HEK293T (cell line): ENCODE measurements at regions not wholly inside any gene's neighbourhood (a gene's known extent, or its start where the extent isn't known, plus 50 kb on each side); places are given as distances from the start of the nearest gene placed in this dataset.

Experiments used
- CTCF ChIA-PET: fragments of 350-600 bp; formaldehyde crosslinking; extraction: SDS; loops from one replicate; lab custom pipeline; 2021; ENCODE audit warnings: antibody characterized with exemption, inconsistent platforms; lab: Yijun Ruan, JAX
- POLR2A ChIA-PET: fragments of 350-600 bp; formaldehyde crosslinking; extraction: SDS; loops from one replicate; lab custom pipeline; 2020; ENCODE audit warnings: antibody characterized with exemption, inconsistent platforms; lab: Yijun Ruan, JAX
- DNase-seq: peaks from one replicate; pipeline ENCODE4 v3.0.0; 2012; ENCODE audit warnings: mixed read lengths; ENCODE audit errors: extremely low spot score
- ARNT ChIP-seq: fragments of 450-650 bp; IDR thresholded peaks from 2 replicates; pipeline ENCODE4 v1.6.1; 2017; ENCODE audit warnings: mild to moderate bottlenecking
- BHLHE40 ChIP-seq: fragments of 450-650 bp; IDR thresholded peaks from 2 replicates; pipeline ENCODE4 v1.6.1; 2016; ENCODE audit warnings: mild to moderate bottlenecking, moderate library complexity, borderline replicate concordance
- CTBP1 ChIP-seq: fragments of 450-650 bp; IDR thresholded peaks from 2 replicates; pipeline ENCODE4 v1.6.1; 2016; ENCODE audit warnings: borderline replicate concordance
- ELF4 ChIP-seq: fragments of 450-650 bp; IDR thresholded peaks from 2 replicates; pipeline ENCODE4 v1.6.1; 2017; ENCODE audit warnings: antibody characterized with exemption
- FOXA1 ChIP-seq: fragments of 450-650 bp; IDR thresholded peaks from 2 replicates; pipeline ENCODE4 v1.6.1; 2016; ENCODE audit warnings: mild to moderate bottlenecking
- FOXK2 ChIP-seq: fragments of 450-650 bp; IDR thresholded peaks from 2 replicates; pipeline ENCODE4 v1.6.1; 2016; ENCODE audit warnings: mild to moderate bottlenecking
- FOXM1 ChIP-seq: fragments of 450-650 bp; IDR thresholded peaks from 2 replicates; pipeline ENCODE4 v1.6.1; 2017; ENCODE audit warnings: mild to moderate bottlenecking, borderline replicate concordance
- HDGF ChIP-seq: fragments of 450-650 bp; IDR thresholded peaks from 2 replicates; pipeline ENCODE4 v1.6.1; 2017; ENCODE audit warnings: antibody characterized with exemption, borderline replicate concordance
- L3MBTL2 ChIP-seq: fragments of 450-650 bp; conservative IDR thresholded peaks from 2 replicates; pipeline ENCODE4 v1.6.1; 2016; ENCODE audit warnings: mild to moderate bottlenecking
- LEF1 ChIP-seq: fragments of 450-650 bp; IDR thresholded peaks from 2 replicates; pipeline ENCODE4 v1.6.1; 2017; ENCODE audit warnings: mild to moderate bottlenecking, borderline replicate concordance
- NFRKB ChIP-seq: fragments of 450-650 bp; IDR thresholded peaks from 2 replicates; pipeline ENCODE4 v1.6.1; 2016; ENCODE audit warnings: mild to moderate bottlenecking, moderate library complexity
- SP1 ChIP-seq: fragments of 450-650 bp; IDR thresholded peaks from 2 replicates; pipeline ENCODE4 v1.6.1; 2017
- SUZ12 ChIP-seq: fragments of 450-650 bp; IDR thresholded peaks from 2 replicates; pipeline ENCODE4 v1.6.1; 2016; ENCODE audit warnings: mild to moderate bottlenecking
- TARDBP ChIP-seq: fragments of 450-650 bp; IDR thresholded peaks from 2 replicates; pipeline ENCODE4 v1.6.1; 2016
- ZNF384 ChIP-seq: fragments of 450-650 bp; IDR thresholded peaks from 2 replicates; pipeline ENCODE4 v1.6.1; 2016
- TF ChIP-seq, protein P1 (sequence below): fragments of 450-650 bp; IDR thresholded peaks from 2 replicates; pipeline ENCODE4 v1.6.1; 2016

- TF ChIP-seq TARDBP: no peak
- TF ChIP-seq ARNT: no peak
- TF ChIP-seq HDGF: no peak
- no peak for TF ChIP-seq BHLHE40
- no peak for TF ChIP-seq FOXA1
- TF ChIP-seq, protein P1, sequence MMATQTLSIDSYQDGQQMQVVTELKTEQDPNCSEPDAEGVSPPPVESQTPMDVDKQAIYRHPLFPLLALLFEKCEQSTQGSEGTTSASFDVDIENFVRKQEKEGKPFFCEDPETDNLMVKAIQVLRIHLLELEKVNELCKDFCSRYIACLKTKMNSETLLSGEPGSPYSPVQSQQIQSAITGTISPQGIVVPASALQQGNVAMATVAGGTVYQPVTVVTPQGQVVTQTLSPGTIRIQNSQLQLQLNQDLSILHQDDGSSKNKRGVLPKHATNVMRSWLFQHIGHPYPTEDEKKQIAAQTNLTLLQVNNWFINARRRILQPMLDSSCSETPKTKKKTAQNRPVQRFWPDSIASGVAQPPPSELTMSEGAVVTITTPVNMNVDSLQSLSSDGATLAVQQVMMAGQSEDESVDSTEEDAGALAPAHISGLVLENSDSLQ: no peak
- no peak for DNase-seq
- ChIA-PET CTCF (no interaction called here), POLR2A (no interaction called here)
Measured at GRCh38 chr16:8519179-8519578, 71.1 kb downstream of the TMEM114 start.

DNA sequence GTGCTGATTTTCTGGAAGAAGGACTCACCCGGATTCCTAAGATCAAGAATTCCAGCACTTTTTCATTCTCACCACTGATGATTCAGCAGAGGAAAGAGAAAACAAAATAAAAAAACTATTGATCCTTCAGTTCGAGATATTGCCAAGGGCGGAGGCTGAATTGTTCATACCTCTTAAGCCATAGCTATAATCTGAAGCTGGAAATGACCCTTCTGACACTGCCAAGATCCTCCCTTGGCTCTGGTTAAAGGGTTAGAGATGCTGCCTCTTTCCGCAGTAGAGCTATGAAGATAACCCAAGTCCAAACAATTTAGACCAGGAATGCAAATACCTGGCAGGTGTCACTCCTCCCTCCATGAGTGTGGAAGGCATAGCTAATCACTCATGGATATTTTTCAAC is 73.0 kb downstream of the TMEM114 start:
- TF ChIP-seq CTBP1 (no peak), LEF1 (no peak), BHLHE40 (no peak), FOXA1 (no peak), HDGF (no peak), TARDBP (no peak), SUZ12 (no peak)
- TF ChIP-seq, protein P1: no peak
- ChIA-PET CTCF (no interaction called here), POLR2A (no interaction called here)
- DNase-seq: no peak

GRCh38 chr16:8516471-8516870 is 73.8 kb downstream of the TMEM114 start:
- DNase-seq: no peak
- no peak for TF ChIP-seq LEF1
- no peak for TF ChIP-seq ARNT
- no peak for TF ChIP-seq ELF4
- no peak for TF ChIP-seq NFRKB
- no peak for TF ChIP-seq TARDBP
- no peak for TF ChIP-seq FOXK2
- TF ChIP-seq HDGF: no peak
- no peak for TF ChIP-seq FOXA1
- TF ChIP-seq, protein P1: no peak
- no peak for TF ChIP-seq SUZ12
- TF ChIP-seq FOXM1: no peak
- ChIA-PET CTCF (no interaction called here), POLR2A (no interaction called here)

GRCh38 chr16:8512941-8513624 is 77.2 kb downstream of the TMEM114 start:
- ChIA-PET CTCF (no interaction called here), POLR2A (no interaction called here)
- DNase-seq: no peak
- TF ChIP-seq HDGF: no peak

DNA sequence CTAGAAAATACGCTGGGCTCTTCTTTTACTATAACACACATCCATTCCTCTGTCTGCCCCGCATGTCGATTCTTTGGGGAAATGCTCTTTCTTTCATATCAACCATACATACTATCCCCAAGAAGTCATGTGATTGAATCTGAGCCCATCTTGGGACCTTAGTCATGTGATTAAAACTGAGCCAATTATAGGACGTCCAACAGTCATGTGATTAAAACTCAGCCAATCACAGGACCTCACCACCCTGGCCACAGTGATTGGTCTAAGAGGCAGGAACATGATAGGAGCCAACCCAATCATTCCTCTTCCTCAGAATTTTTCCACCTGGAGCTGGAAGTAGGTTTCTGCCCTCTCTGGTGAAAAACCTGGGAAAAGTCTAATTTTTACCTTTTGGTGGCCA is 78.8 kb downstream of the TMEM114 start:
- POLR2A ChIA-PET: no interaction called here
- CTCF ChIA-PET: no interaction called here
- no peak for TF ChIP-seq TARDBP
- TF ChIP-seq SUZ12: no peak
- TF ChIP-seq, protein P1: no peak
- no peak for TF ChIP-seq ZNF384
- no peak for TF ChIP-seq LEF1
- TF ChIP-seq ARNT: no peak
- TF ChIP-seq SP1: no peak
- no peak for TF ChIP-seq FOXA1
- TF ChIP-seq FOXK2: no peak
- no peak for TF ChIP-seq CTBP1
- TF ChIP-seq ELF4: no peak
- no peak for TF ChIP-seq BHLHE40
- TF ChIP-seq L3MBTL2: no peak
- DNase-seq: no peak

GRCh38 chr16:8510160-8510559 is 80.2 kb downstream of the TMEM114 start:
- CTCF ChIA-PET: no interaction called here
- POLR2A ChIA-PET: no interaction called here
- TF ChIP-seq BHLHE40 (no peak), SUZ12 (no peak), LEF1 (no peak)

GRCh38 chr16:8505327-8505991 is 84.9 kb downstream of the TMEM114 start:
- POLR2A ChIA-PET: no interaction called here
- CTCF ChIA-PET: no interaction called here
- no peak for DNase-seq
- TF ChIP-seq L3MBTL2 (no peak), LEF1 (no peak), CTBP1 (no peak), SUZ12 (no peak), HDGF (no peak), TARDBP (no peak), ZNF384 (no peak), BHLHE40 (no peak), ARNT (no peak), FOXA1 (no peak), NFRKB (no peak), FOXK2 (no peak), ELF4 (no peak)

More at GRCh38 chr16:8510160-8510559, 80.2 kb downstream of the TMEM114 start:
- no peak for DNase-seq
